ENCODE measurements at regions not wholly inside any gene's neighbourhood (a gene's known extent, or its start where the extent isn't known, plus 50 kb on each side); places are given as distances from the start of the nearest gene placed in this dataset.

DNA sequence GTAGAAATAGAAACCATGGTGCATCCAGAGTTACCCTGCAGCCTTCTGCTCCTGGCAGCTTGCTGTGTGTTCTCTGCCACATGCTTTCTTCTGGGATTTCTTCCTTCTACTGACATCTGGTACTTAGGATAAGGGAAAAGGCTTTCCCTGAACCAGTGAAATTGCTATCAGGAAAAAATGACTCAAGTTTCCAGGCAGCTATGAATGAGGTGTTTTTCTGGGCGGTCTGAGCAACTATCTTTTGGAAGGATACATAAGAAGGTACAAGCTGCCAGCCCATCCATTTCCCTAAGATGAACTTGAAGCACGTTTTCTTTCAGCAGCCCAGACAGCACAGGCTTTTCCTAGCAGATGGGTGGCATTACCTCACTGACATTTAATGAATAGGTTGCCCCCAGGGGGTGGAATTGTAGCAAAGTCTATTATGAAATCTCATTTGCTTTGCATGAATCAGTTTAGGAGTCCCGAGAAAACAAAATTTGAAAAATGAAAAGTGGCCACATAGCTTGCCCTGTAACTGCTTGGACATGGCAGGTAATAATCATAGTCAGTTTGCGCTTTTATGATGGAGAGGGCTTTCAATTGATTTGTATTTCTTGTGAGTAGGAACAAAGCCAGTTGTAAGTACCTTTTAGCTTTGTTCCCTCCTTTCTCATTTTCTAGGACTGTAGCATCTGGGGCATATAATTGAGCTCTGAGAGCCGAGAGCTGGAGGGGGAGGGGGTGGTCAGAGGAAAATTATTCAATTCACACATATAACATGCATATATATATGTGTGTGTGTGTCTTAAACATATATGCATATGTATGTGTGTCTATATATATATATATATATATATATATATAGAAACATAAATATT, 108.5 kb downstream of the C9orf152 start:
- DNase-seq: peak; percentile 90

GRCh38 chr9:110101531-110102161, 106.3 kb downstream of the C9orf152 start:
- no peak for DNase-seq

DNA sequence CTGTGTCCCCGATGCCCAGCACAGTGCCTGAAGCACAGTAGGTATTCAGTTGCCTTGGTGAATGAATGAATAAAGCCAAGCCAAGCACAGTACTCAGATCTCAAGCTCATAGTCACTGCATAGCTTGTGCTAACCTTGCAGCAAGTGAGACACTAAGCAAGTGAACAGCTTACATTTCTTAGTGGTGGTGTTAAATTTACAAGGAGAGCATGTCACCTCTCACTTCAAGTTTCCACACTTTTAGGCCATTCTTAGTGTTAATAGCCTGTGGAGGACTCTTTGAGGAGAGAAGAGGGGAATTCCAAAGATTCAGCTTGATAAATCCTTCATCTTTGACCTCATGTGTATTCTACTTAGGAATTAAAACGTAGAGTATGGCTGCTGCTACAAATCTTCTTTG, 104.7 kb downstream of the C9orf152 start:
- DNase-seq: no peak

DNA sequence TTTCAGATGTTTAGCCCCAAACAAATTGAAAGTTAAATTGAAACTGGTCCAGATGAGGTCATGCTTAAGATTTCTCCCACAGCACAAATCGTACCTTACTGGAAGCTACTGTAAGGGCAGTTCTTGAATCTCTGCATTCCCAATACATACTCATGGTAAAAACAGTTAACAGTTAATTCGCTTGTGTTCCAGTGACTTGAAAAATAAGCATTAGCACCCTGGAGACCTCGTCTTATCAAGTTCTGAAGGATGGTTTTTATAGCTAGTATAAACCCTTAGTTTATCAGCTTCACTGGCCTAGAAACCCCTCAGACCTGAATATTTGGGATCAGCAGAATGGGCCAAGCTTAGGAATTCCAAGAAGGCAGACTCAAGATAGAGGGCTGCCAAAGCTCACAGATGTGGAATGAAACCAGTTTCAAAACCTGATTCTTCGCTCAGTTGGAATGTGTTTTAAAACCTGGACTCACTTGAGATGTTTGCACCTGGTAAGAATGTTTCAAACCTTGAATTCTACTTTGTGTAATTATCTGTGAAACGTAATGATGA, 103.6 kb downstream of the C9orf152 start:
- DNase-seq: peak; percentile 58

- DNase-seq: peak; percentile 50
Observed at GRCh38 chr9:110105107-110105506, 102.9 kb downstream of the C9orf152 start.

DNA sequence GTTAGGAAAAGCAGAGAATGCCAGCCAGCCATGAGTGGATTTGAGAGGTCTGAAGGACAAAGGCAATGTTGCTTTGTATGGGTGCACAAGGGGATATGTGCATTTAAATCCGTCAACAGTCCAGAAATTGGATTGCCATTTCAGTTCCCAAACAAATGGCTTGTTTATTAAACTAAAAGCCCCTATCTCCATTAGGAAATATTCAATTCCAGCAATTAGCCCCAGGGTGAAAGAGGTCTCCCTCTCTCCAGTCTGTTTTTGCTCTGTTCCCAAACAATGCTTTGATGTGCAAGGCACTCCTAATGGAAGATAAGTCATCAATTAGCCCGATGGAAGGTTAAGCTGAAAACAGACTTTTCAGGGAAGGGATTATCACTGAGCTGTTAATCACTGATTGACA, 101.3 kb downstream of the C9orf152 start:
- DNase-seq: no peak

DNA sequence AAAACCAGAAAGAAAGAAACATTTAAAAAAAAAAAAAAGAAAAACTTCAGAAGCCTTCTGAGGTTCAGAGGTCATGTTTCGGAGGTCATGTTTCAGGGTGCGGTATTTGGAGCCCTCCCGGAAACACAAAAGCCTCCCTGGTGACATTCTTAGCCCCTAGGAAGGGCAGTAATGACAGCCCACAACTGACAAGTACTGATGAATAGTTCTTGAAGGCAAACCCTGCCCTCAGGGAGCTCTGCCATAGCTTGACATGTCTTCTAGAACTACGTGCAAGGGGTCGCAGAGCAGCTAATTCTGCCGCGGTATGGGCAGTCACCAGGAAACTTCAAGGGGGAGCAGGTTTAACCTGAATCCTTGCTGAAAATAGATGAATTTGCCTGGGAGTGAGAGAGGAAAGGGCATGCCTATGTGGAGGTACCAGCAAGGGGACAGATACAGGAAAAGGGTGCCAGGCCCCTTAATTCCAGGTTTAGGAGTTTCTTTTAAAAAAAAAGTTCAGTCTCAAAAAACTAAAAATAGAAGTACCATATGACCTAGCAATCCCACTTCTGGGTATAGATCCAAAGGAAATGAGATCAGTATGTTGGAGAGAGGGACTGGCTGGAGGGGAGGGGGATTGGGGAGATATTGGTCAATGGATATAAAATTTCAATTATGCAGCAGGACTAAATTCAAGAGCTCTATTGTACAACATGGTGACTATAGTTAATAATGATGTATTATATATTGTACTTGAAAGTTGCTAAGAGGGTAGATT, 98.4 kb downstream of the C9orf152 start:
- no peak for DNase-seq

DNA sequence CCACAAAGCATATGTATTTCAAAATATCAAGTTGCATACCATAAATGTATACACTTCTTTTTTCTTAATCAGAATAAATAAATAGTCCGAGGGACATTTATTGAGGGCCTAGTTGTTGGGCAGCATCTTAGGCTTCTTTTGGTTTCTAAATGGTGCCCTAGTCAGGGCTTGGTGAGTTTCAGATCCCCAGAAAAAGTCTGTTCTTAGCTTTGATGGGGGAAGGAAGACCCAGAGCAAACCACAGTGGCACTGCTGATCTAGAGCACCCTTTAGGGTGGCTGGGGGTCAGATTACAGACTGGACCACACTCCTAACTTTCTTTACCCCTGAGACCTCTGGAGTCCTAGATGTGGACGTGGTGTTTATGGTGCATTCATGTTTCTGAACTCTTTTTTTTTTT, 97.8 kb downstream of the C9orf152 start:
- DNase-seq: no peak

DNA sequence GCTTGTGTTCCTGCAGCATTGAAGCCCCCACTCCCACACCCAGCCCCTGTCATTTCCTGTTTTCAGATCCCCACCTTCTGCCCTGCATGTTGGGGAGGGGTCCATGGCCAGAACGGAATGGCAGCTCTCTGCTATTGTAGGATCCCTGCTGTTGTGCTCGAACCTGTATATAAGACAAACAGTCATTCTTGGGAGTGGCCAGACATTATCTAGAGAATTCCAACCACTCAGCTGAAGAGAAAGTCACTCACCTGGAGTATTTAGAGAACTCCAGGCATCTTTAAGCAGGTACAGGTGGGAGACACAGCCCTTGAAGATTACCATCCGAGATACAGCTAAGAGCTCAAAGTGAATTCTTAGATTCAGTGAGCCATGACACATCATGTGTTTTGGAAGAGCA, 96.1 kb downstream of the C9orf152 start:
- DNase-seq: no peak

DNA sequence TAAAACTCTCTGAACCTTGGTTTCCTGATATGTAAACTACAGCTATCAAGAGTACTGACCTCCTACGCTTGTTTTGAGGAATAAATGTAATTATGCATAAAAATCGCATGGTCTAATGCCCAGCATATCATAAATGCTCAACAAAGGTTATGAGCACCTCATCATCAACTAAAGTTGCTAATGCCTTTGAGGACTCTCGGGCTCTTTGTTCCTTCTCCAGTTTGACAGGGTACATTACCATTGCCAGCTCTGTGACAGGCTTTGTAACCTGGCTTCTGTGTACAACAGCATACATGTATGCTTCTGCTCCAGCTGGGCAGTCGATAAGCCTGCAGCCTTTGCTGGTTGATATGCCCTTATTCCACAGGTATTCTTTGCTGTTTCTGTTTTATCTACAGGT, 95.2 kb downstream of the C9orf152 start:
- DNase-seq: no peak

DNA sequence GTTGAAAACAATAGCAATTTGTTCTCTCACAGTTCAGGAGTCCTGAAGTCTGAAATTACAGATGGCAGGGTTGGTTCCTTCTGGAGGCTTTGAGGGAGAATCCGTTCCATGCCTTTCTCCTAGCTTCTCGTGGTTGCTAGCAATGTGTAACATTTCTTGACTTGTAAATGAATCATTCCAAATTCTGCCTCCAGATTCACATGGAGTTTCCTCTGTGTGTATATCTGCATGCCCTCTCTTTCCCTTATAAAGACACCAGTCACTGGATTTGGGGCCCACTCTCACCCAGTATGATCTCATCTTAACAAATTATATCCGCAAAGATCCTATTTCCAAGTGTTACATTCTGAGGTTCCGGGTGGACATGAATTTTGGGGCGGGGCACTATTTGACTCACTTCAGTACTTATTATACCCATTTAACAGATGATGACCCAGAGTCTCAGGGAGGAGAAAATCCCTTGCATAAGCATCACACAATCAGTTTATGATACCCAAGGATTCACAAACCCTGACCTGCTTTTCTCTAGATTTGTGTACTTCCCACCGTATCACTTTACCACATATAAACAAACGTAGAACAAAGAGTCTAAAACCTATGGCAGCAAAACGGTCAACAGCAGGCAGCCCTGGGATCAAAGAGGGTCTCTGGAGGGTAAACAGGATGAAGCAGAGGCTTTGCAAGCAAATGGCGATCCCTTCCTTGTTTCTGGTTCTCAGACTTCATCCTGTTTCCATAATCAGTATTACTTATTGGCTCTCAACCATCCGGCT, 93.7 kb downstream of the C9orf152 start:
- DNase-seq: peak; percentile 66

DNA sequence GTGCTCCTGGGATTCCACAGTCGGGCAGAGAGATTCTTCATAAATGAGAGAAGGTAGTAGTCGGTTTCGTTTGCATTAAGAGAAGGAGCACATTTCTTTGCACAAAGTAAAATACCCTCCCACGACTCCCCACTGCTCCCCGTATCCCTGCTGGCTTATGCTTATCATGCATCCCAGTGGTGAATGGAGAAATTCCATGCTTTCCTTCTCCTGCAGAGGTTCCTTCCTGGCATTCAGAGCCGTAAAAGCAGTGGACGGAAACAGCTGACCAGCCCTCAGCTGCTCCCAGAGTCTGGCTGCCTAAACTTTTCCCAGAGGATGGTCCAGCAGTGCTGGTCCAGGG, 93.1 kb downstream of the C9orf152 start:
- DNase-seq: no peak

- DNase-seq: peak; percentile 64
Observed at GRCh38 chr9:110115341-110115820, 92.6 kb downstream of the C9orf152 start.

DNA sequence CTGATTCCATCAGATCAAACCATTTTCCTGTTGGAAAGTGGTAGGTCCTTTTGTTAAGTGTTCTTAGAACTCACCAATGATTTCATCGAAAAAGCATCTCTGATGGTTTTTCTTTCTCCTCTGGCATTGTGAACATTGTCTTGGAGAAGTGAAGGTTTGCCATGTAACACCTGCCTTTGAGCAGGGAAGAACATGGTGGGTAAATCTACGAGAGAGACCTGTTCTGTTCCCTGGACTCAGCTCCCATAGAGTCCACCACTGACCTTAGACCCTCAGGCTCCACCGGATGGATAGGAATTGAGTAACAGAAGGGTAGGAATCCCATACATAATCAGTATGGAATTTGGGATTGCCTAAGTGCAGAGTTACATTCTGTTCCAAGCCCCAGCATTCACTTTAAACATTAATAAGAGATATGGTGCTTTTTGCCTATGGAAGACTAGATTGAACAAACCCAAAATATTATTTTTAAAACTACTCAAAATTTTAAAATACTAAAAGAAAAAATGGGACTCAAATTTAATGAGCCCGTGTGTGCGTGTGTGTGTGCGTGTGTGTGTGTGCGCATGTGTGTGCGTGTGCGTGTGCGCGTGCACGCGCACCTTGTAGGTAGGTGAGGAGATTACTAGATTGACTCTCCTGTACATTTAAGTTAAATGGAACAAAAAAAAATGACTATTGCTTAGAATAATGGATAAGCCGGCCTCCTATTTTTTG, 92.0 kb downstream of the C9orf152 start:
- DNase-seq: peak; percentile 95

DNA sequence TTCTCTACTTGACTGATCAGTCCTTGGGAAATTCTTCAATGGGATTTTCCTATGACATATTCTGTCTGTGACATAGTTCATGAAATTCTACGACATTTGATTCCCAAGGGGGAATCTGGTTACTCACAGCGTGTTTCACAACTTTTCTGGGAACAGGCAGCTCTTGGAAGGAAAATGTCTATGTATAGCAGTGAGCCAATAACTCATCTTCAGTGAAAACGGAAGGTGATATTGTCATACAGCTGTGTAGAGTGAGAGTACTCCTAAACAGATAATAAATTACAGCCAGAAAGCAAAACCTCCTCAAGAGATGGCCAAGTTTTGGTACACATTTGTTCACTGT, 91.4 kb downstream of the C9orf152 start:
- DNase-seq: peak; percentile 96

GRCh38 chr9:110121170-110121569, 86.8 kb downstream of the C9orf152 start:
- no peak for DNase-seq

DNA sequence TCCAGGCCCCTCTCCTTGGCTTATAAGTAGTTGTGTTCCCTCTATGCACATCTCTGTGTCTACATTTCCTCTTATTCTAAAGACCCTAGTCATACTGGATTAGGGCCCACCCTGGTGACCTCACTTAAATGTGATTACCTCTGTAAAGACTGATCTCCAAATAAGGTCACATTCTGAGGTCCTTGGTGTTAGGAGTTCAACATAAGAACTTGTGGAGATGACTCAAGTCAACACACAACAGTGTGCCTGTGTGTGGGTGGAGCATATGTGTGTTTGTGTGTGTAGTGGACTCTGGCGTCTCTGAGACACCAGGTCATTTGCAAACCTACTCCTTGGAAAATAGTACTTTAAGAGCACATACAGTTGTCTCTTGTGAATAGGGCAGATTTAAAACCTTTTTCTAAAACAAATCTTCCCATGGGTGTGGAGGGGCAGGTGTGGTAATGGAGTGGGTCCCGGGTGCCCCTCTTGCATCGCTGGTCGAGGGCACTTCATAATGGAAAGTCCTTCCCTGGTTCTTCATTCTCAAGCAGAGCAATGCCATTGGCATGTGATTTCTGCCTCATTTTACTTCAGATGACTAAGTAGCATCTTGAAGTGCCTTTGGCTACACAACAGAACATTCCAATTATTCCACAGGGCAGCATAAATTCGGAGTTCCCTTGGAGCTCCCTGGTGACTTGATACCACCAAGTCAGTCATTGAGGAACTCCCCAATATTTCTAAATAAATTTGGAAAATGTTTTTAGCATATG, 84.4 kb downstream of the C9orf152 start:
- DNase-seq: peak; percentile 87

DNA sequence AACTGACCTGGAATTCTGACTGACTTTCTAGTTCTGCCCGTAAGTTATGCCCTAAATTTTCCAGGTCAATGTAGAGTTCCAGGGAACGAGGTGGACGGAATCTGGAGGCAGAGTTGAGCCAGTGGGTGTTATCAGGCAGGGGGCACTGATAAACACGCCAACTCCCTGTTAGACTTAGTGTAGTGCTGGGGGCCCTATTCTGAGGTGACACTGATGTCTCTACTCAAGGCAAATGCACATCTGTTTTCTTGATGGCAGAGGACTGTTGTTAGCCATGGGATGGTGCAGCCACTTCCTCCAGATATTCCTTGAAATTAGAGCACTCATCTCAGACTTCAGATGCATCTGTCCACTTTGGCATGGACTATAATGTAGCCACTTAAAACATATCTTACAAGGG, 83.5 kb downstream of the C9orf152 start:
- DNase-seq: no peak

- DNase-seq: peak; percentile 97
Observed at GRCh38 chr9:110125207-110125751, 82.7 kb downstream of the C9orf152 start.

DNA sequence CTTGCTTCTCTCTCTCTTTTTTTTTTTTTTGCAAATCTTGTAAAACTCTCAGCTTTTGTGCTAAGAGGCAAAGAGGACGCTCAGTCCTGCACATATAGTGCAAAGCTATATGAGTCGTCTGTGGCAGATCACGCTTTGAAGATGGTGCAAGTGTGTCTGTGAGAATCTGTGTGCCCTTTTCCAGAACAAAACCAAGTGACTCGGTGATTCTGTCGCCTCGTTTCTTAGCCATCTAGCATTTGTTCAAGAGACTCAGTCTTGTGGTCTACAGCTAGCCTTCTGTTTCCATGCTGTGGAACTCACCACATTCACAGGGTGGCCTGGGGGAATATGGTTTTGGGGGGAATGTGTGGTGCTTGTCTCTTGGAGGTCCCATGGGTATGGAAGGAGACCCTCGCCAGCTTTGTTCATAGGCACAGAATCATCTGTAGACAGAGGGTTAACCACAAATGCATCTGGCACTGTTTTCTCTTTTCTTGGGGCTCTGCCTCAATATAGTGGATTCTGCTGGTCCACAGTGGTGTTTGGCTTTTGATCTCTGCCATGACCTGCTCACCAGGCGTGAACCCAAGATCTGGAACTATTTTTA, 82.1 kb downstream of the C9orf152 start:
- no peak for DNase-seq

Data from EL (cell line).